Sigmoid colon (tissue), 4 donors: ENCODE measurements at regions not wholly inside any gene's neighbourhood (a gene's known extent, or its start where the extent isn't known, plus 50 kb on each side); places are given as distances from the start of the nearest gene placed in this dataset.

Source experiments
- POLR2A ChIP-seq, 2 donors: fragments of 450-650 bp; IDR thresholded peaks; one replicate each; pipeline ENCODE4 v1.6.1; 2016; ENCODE audit warnings: antibody characterized with exemption in 2 of 2, mild to moderate bottlenecking in 2 of 2, moderate library complexity in 2 of 2
- POLR2AphosphoS5 ChIP-seq, 4 donors: sonication (generic); formaldehyde crosslinking; IDR thresholded peaks; one replicate each; pipeline ENCODE4 v1.6.1; 2017; ENCODE audit warnings: antibody characterized with exemption in 4 of 4
- TF ChIP-seq, protein P1 (sequence below), 4 experiments: fragments of 450-650 bp in 3 of 4; fragments of 200-600 bp in 1 of 4; IDR thresholded peaks; one replicate each; pipeline ENCODE4 v1.5.1; 2016 to 2019; ENCODE audit warnings: antibody characterized with exemption in 4 of 4, mild to moderate bottlenecking in 3 of 4, moderate library complexity in 2 of 4

DNA sequence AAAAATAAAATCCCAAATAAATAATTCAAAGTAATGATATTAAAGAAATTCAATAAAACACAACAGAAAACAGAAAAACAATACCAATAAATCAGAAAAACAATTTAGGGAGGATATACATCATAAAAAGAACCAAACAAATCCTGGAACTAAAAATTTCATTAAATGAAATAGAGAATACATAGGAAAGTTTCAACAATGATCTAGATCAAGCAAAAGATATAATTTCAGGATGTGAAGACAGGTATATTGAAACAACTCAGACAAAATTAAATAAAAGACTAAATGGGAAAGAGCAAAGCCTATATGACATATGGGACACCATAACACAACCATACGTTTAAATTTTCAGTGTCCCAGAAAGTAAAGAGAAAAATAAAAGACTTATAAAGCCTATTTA is 85.1 kb upstream of the GHR start:
- TF ChIP-seq, protein P1, sequence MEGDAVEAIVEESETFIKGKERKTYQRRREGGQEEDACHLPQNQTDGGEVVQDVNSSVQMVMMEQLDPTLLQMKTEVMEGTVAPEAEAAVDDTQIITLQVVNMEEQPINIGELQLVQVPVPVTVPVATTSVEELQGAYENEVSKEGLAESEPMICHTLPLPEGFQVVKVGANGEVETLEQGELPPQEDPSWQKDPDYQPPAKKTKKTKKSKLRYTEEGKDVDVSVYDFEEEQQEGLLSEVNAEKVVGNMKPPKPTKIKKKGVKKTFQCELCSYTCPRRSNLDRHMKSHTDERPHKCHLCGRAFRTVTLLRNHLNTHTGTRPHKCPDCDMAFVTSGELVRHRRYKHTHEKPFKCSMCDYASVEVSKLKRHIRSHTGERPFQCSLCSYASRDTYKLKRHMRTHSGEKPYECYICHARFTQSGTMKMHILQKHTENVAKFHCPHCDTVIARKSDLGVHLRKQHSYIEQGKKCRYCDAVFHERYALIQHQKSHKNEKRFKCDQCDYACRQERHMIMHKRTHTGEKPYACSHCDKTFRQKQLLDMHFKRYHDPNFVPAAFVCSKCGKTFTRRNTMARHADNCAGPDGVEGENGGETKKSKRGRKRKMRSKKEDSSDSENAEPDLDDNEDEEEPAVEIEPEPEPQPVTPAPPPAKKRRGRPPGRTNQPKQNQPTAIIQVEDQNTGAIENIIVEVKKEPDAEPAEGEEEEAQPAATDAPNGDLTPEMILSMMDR (IDR thresholded peaks at IDR 0.05): no peak
- TF ChIP-seq POLR2A (IDR thresholded peaks at IDR 0.05): no peak
- no peak for TF ChIP-seq POLR2AphosphoS5 (IDR thresholded peaks at IDR 0.05)
